ENCODE measurements at regions not wholly inside any gene's neighbourhood (a gene's known extent, or its start where the extent isn't known, plus 50 kb on each side); places are given as distances from the start of the nearest gene placed in this dataset.
"Not testable (repeated sequence)": the region's sequence is repeated elsewhere in the genome, so short reads cannot be mapped to it uniquely, and the experiment has no call there.

DNA sequence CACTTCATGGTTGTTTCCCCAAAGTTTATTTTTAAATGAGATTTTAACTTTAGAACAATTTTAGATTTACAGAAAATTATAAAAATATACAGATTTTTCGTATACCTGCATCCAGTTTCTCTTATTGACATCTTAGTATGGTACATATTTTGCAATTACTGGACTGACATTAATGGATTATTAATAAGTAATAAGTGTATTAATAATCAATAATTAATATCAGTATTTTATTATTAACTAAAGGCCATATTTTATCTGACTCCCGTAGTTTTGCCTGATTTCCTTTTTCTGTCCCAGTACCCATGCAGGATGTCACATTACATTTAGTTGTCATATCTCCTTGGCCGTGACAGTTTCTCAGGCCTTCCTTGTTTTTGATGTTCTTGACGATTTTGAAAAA is 307.0 kb downstream of the C6orf118 start:
- no peak for DNase-seq

DNA sequence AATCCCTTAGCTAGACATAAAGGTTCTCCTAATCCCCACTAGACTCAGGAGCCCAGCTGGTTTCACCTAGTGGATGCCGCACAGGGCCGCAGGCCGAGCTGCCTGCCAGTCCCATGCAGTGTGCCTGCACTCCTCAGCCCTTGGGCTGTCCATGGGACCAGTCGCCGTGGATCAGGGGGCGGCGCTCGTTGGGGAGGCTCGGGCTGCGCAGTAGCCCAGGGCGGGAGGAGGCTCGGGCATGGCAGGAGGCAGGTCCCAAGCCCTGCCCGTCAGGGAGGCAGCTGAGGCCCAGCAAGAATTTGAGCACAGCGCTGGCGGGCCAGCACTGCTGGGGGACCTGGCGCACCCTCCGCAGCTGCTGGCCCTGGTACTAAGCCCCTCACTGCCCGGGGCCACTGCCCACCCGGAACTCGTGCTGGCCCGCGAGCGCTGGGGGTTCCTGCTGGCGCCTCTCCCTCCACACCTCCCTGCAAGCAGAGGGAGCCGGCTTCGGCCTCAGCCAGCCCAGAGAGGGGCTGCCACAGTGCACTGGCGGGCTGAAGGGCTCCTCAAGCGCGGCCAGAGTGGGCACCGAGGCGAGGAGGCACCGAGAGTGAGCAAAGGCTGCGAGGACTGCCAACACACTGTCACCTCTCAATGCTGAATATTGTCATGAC is 307.8 kb downstream of the C6orf118 start:
- no peak for DNase-seq

DNA sequence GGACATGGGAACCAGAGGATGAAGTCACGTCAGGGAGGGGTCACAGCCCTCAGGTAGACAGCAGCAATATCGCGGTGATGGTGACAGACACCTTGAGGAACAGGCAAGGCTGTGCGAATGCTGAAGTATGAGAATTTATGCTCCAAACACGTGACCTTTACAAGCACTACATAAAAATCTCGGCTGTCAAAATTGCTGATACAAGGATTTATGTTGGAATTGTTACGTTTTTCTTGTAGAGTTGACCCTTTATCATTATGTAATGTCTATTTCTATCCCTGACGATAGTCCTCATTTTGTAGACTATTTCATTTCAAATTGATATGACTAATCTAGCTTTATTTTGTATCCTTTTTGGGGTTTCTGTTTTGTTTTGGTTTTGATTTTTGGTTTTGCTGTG is 311.1 kb downstream of the C6orf118 start:
- no peak for DNase-seq

DNA sequence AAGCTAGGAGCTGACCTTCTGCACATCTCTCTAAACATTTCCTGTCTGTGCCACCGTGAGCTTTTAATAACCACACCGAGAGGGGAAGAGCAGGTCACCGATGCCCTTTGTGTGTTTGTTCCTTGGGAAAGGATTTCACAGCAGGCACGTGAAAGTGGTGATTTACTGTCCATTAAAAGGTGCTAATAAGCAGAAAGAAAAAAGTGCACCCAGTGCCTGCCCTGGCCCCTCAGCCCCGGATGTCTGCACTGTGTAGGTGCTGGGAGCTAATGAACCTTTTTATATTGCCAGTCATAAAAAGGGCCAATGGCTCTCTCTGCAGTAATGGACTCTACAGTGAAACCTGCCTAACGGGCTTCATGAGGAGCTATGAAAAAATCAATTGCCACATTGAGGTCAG is 312.6 kb downstream of the C6orf118 start:
- no peak for DNase-seq

DNA sequence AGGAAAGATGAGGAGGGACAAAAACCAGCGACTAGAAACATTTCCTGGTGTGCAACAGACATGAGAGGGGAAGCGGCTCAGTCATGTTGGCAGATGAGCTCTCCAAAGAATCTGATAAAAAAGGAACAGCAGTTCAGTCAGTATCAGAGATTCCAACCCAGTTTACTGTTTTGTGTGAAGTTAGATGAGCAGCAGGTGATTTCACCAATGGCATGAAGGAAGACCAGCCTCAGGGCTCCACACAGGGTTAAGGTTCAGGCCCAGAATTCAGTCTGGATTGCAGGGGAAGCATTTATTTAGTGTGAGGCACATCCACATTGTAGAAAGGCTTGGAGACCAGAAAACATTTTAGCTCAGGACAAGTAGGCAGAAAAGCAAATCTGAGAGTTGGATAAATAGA is 317.8 kb downstream of the C6orf118 start:
- DNase-seq: no peak

DNA sequence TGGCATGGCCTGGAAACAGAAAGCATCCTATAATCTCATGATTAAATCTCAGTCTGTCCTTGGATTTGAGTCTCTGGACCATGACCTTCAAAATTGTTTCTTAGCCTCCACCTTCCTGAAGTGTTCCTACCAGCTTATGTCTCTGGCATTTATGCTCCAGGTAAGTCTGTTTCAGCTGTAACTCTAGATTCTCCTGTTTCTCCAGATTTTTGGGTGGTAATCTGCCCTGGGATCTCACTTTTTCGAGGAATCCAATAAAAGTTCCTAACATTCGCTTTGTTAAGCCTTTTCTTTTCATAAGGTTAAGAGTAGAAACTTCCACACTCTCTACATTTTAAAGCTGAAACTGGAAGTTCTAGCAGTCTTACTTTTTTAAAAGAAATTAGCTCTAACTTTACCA is 318.5 kb downstream of the C6orf118 start:
- no peak for DNase-seq

DNA sequence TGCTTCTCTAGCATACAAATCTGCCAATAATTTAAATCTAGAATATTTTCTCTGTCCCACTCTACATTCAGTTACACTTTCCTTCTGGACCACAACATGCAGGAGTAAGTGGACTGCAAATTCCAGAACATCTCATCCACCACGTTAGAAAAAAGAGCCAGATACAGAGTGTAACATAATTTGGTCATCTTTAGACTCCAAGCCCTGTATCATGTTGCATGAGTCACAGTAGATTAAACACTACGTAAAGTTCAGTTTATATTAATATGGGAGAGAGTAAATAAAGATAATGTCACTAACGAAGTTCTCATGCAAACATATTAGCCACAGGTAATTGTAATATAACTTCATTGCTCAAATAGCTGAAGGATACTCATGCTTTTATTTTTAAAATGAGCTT is 327.0 kb downstream of the C6orf118 start:
- no peak for DNase-seq

DNA sequence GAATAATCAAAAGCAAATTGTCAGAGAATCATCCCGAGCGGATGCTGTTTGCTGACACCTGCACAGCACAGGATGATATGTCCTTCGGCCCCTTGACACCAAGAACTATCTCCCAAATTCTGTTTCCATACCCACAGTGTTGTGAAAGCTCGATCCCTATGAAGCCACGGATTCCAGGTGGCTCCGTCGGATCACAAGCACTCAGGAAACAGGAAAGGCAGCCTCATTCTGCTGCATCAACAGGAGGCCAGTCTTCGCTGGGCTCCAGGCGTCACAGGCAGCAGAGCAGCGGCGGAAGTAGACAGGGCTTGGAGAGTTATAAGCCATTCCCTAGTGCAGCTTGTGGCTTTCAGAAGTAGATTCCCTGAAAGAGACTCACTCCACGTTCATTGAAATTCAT is 342.3 kb downstream of the C6orf118 start:
- DNase-seq: no peak

DNA sequence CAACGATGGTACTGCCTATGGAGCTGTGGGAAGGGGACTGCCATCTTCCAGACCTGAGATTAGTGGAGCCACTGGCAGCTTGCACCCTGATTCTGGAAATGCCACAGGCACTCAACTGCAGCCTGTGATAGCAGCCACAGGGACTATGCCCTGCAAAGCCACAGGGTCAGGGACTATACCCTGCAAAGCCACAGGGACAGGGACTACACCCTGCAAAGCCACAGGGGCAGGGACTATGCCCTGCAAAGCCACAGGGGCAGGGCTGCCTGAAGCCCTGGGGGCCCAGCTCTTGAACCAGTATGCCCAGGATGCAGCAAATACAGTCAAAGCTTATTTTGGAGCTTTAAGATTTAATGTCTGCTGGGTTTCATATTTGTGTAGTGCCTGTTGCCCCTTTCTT is 346.6 kb downstream of the C6orf118 start:
- DNase-seq: no peak

DNA sequence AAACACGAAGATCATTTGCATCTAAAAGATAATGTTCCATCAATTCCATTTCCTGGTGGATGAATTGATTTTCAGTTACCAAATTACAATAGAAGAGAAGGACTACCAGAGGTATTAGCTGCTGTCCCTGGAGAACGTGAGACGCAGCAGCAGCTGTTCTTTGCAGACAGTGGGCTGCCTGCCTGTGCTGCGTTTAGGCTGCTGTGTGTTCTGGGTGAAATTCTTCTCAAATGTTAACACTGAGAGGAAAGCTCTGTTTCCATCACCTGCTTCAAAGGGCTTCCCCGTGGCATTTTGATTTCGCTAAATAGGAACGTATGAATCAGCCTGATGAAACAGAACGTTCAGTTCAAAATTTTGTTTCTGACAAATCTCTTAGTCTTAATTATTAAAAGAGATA is 362.2 kb downstream of the C6orf118 start:
- DNase-seq: no peak

DNA sequence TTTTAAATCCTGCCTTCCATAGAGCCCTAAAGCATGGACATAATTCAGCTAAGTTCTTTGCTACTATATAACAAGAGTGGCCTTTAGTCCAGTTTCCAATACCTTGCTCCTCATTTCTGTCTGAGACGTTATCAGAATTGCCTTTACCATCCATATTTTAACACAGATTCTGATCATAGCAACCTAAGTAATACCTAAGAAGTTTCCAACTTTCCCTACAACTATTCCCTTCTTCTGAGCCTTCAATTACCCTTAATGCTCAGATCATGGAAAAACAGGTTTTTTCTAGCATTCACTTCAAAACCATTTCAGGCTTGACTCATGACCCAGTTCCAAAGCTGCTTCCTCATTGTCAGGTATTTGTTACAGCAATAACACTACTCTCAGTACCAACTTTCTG is 367.1 kb downstream of the C6orf118 start:
- DNase-seq: no peak

DNA sequence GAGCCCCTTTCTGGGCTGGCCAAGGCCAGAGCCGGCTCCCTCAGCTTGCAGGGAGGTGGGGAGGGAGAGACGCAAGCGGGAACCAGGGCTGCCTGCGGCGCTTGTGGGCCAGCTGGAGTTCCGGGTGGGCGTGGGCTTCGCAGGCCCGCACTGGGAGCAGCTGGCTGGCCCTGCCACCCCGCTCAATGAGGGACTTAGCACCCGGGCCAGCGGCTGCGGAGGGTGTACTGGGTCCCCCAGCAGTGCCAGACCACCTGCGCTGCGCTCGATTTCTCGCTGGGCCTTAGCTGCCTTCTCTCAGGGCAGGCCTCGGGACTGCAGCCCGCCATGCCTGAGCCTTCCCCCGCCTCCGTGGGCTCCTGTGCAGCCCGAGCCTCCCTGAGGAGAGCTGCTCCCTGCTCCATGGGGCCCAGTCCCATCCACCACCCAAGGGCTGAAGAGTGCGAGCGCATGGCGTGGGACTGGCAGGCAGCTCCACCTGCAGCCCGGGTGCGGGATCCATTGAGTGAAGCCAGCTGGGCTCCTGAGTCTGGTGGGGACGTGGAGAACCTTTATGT is 376.1 kb downstream of the C6orf118 start:
- DNase-seq: not testable (repeated sequence)

DNA sequence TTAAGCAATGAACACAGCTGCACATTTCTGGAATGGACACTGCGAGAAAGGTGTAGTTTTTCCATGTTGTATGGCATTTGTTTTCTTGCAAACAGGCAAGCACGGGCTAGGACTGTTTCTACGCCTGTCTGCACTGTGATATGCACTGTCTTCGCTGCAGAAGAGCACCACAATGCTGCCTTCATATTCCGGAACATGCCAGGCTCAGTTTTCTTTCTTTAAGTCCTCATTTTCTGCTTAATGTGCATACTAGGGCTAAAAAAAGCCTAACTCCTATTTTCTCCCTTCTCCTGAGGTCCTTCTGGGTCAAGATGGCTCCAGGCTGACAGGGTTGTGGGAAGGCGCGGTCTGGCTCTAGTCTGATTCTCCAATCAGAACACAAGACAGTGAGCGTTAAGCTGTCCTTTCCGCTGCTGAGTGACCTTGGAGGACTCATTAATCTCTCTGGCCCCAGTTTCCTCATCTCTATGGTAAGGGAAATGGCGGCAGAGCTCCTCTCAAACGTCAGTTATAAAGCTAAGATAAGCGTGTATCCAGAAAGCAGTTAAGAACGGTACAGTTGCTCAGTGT is 379.9 kb downstream of the C6orf118 start:
- no peak for DNase-seq

DNA sequence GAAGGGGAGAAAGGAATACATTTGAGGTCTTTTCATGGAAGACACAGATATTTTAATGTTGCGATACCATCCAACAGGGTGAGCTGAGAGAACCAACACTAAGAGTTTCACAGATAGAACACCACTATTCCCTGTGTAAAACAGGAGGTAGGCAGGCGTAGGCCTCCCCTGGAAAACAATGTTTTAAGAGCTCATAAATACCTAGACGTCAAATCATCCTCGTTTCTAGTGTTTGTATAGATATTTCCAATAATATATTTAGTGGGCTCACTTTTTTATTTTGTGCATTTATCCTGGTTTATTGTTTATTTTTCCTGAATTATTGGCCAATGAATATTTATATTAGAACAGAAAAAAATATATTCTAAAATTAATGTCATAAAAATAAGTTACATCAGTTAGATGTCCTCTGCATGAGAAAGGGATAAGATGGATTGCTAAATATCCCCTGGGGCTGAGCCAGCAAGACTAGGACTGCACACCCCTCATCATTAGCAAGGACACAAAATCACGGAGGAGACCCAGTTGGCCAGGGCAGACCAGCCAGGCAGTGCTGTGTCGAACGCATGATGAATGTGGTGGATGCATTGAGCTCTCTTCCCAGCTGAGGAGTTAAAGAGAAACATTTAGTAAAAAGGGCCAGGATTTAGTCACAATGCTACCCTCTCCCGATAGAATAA is 380.5 kb downstream of the C6orf118 start:
- no peak for DNase-seq

DNA sequence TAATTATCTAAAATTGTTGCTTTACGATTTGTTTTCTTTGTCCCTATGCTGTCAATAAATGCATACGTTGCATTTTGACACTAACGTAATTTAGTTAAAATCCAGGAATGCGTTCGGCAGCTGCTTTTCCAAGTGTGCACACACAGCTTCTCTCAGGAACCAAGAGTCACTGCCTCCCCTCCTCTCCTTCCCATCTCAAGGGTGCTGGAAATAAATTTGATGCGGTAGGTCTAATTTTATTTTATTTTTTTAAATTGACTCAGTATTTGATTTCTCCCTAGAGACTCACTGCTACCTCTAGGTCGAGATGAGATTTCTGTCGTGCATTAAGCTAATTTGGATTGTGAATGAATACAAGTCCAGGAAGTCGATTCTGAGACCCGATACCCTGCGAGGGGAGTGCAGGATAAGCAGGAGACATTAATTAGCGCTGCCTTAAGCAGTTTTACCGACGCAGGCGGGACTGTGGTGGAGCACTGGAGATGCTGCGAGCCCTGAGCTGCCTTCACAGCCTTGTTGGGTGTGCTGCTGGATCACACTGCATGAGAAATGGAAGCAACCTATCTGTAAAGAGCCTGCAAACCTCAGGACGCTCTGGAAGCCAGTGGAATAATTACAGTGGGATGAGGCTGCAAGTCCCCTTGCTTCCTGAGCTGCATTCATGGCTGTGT is 381.2 kb downstream of the C6orf118 start:
- no peak for DNase-seq

DNA sequence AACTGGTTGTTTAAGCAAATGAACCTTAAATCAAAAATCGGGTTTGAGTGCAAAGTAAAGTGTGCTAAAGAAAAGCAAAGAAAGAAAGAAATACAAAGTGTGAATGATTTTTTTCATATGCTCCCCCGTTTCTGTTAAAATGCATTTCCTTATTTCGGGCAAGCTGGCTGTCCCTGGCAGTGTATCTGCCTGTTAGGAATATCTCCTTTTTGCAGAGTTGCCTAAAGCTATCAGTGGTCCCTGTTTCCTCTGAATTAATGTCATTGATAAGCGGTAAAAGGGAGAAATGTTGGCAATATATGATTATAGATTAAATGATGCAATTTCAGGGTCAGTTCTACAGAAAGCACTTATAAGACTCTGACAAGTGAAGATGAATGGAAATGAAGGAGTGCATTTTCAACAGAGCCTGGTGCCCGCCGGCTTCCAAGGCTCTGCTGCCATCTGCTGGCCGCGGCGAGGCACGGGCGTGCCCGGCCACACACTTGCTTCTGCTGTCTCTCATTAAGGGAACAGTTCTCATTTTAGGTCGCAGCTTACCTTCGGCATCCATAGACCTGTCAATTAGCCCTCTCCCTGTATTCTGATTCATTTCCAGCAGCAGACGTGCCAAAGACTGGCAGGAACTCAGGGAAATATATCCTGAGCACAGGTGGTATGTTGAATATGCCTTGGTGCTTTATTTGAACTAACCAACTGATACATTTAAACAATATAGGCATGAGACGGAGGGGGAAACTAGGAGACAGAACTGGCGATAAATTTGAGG is 381.9 kb downstream of the C6orf118 start:
- peak; percentile 77 for DNase-seq

DNA sequence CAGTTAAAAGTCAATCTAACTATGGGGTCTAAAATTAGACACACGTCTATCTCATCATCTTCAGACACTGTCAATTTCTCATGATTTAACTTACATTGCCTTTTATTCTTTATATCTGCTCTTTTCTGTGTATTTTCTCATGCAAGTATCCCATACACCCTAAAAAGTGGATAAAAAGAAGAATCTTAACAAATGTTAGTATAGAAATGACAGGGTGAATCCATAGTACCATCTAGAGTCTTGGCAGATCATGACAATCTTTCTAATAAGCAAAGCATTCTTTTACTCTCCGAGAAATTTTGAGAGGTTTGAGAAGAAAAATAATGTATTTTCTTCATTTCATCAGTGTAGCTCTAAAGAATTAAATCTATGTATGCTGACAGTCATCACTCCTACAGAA is 382.7 kb downstream of the C6orf118 start:
- no peak for DNase-seq

DNA sequence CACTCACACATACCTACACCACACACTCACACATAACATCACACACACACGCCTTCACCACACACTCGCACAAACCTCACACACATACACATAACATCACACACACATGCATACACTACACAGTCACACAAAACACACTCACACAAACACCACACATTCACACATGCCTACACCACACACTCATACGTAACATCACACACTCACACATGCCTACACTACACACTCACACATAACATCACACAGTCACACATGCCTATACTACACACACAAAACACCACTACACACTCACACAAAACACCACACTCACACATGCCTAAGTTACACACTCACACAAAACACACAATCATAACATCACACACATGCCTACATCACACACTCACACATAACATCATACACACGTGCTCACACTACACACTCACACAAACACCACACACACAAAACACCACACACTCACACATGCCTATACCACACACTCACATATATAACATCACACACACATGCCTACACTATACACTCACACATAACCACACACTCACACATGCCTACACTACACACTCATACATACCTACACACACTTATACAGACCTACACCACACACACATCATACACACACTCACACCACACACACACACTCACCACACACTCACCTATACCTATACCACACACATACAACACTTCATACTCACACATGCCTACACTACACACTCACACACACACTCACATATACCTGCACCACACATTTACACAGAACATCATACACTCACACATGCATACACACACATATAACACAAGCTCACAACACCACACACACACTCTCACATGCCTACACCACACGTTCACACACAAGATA is 383.5 kb downstream of the C6orf118 start:
- DNase-seq: no peak

DNA sequence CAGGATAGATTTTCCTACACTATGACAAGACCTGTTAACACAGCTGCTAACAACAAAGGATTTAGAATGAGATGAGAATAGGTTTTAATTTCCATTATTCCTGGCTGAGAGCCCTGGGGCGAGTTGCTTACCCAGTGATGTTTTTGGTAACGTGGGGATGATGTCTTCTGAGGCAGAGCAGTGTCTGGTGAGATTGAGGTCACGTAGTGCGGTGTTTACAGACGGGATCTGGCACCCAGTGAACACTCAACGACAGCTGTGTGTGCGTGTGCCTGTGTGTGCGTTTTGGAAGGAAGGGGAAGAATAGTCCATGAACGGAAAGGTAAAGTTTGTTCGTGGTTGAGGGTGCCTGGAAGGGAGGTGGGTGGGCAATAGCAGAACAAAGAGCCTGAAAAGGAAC is 384.7 kb downstream of the C6orf118 start:
- DNase-seq: peak; percentile 30

DNA sequence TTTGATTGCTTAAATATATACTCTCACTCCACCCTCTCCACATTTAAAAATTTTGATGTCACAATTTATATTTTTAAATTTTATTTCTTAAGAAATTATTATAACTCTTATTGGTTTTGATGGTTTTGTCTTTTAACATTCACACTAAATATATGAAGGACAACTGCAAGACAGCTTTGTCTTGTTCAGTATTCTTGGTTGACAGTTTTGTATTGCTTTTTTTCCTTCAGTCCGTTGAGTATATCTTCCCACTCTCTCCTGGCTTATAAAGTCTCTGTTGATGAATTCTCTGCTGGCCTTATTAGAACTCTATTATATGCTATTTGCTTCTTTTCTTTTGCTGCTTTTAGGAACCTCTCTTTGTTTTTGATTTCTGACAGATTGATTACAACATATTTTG is 392.2 kb downstream of the C6orf118 start:
- no peak for DNase-seq

DNA sequence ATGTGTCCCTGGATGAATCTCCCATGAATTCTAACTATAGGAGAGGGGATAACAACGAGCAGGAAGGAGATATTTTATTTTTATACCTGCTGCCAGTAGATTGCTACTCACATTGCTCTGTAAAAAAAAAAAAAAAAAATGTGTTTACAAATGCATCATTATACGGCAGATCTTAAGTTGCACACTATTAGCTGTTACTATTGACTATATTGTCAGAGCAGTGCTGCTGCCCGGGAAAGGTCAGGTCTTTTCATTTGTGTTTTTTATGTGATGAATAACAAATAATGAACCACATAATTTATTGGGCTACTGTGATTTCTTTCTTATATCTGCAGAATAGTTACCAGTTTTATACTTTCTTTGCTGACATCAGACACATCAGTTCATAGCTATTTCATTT is 393.3 kb downstream of the C6orf118 start:
- no peak for DNase-seq
